K562 (cell line): ENCODE measurements at regions not wholly inside any gene's neighbourhood (a gene's known extent, or its start where the extent isn't known, plus 50 kb on each side); places are given as distances from the start of the nearest gene placed in this dataset.
"Not testable (repeated sequence)": the region's sequence is repeated elsewhere in the genome, so short reads cannot be mapped to it uniquely, and the experiment has no call there.

Source experiments
- CBX1 ChIP-seq: sonication (generic); IDR thresholded peaks from 2 replicates; pipeline ENCODE4 v1.6.1; 2016; ENCODE audit warnings: antibody characterized with exemption, low read depth, mild to moderate bottlenecking
- CHD2 ChIP-seq: IDR thresholded peaks from 2 replicates; pipeline ENCODE4 v1.6.1; 2011; ENCODE audit warnings: low read depth, low read length
- CREB1 ChIP-seq, 2 experiments: sonication (generic) in 1 of 2; formaldehyde crosslinking in 1 of 2; IDR thresholded peaks; 2 replicates each; pipeline versions ENCODE4 v1.6.1 to v1.8.0; 2012 to 2022; ENCODE audit warnings: inconsistent platforms in 1 of 2, mild to moderate bottlenecking in 1 of 2, missing genetic modification reagents in 1 of 2, moderate library complexity in 1 of 2
- ERF ChIP-seq: fragments of 450-650 bp; formaldehyde crosslinking; IDR thresholded peaks from 2 replicates; pipeline ENCODE4 v1.4.0; 2020; ENCODE audit warnings: mild to moderate bottlenecking, mixed read lengths
- ETV5 ChIP-seq: sonication (generic); formaldehyde crosslinking; IDR thresholded peaks from 2 replicates; pipeline ENCODE4 v1.4.0; 2020; ENCODE audit warnings: low read depth, mild to moderate bottlenecking, missing genetic modification reagents
- HDAC1 ChIP-seq, 2 experiments: fragments of 450-650 bp; IDR thresholded peaks; 2 replicates each; pipeline ENCODE4 v1.6.1; 2016 to 2017; ENCODE audit warnings: inconsistent platforms in 1 of 2, mild to moderate bottlenecking in 1 of 2, moderate library complexity in 1 of 2
- MYNN ChIP-seq, 2 experiments: sonication (generic); formaldehyde crosslinking in 1 of 2; IDR thresholded peaks; 2 replicates each; pipeline versions ENCODE4 v1.5.0 to v1.6.1; 2016 to 2020; ENCODE audit warnings: antibody characterized with exemption in 1 of 2, missing genetic modification reagents in 1 of 2
- NCOR1 ChIP-seq: fragments of 450-650 bp; IDR thresholded peaks from 2 replicates; pipeline ENCODE4 v1.6.1; 2016; ENCODE audit warnings: mild to moderate bottlenecking, moderate library complexity
- TEAD1 ChIP-seq, 2 experiments: fragments of 450-650 bp in 1 of 2; sonication (generic) in 1 of 2; formaldehyde crosslinking; IDR thresholded peaks; 2 replicates each; pipeline versions ENCODE4 v1.4.0 to v1.8.0; 2020 to 2022; ENCODE audit warnings: mild to moderate bottlenecking in 2 of 2, missing genetic modification reagents in 1 of 2
- THRAP3 ChIP-seq: fragments of 450-650 bp; IDR thresholded peaks from 2 replicates; pipeline ENCODE4 v1.6.1; 2016; ENCODE audit warnings: mild to moderate bottlenecking, inconsistent platforms, borderline replicate concordance
- ZBTB33 ChIP-seq: sonication (generic); formaldehyde crosslinking; IDR thresholded peaks from 2 replicates; pipeline ENCODE4 v1.8.1; 2023; ENCODE audit warnings: mild to moderate bottlenecking, missing genetic modification reagents
- ZNF609 ChIP-seq: sonication (generic); formaldehyde crosslinking; IDR thresholded peaks from 2 replicates; pipeline ENCODE4 v1.8.1; 2023; ENCODE audit warnings: missing genetic modification reagents, mild to moderate bottlenecking, borderline replicate concordance
- TF ChIP-seq, protein P1 (sequence below): fragments of 250-450 bp; sonication (Bioruptor Pico); IDR thresholded peaks from 2 replicates; pipeline ENCODE4 v1.5.0; 2020; ENCODE audit warnings: mild to moderate bottlenecking, borderline replicate concordance
- TF ChIP-seq, protein P2 (sequence below), 2 experiments: fragments of 450-650 bp; IDR thresholded peaks; 2 replicates each; pipeline ENCODE4 v1.6.1; 2016

DNA sequence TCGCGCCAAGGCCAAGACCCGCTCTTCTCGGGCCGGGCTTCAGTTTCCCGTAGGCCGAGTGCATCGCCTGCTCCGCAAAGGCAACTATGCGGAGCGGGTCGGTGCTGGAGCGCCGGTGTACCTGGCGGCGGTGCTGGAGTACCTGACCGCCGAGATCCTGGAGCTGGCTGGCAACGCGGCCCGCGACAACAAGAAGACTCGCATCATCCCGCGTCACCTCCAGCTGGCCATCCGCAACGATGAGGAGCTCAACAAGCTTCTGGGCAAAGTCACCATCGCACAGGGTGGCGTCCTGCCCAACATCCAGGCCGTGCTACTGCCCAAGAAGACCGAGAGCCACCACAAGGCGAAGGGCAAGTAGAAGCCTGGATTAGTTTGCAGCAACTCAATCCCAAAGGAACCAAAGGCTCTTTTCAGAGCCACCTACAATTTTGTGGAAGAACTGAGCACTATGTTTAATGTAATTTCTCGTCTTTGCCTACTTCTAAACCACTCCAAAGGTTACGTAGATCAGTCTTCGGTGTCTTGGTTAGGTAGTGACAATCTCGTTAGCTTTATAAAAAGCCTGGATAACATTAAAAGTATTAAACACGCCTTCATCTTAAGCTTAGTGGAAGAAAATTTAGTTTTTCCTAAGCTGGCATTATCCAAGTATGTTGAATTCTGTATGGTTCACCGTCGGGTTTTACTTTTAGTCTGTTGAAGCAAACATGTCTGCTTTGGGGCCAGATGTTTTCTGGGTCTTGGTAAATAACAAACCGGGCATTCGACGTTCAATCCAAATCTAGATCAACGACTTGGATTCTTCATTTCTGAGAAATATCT, 103.7 kb downstream of the OR2B2 start (continued):
- TF ChIP-seq ZNF609 (CRISPR knock-in tag) (peak; percentile 78; the same call in 1 of the 2 replicates), CHD2 (peak; percentile 16; the same call in 1 of the 2 replicates), CBX1 (peak; percentile 70; the same call in 1 of the 2 replicates), THRAP3 (peak; percentile 91), CREB1 (CRISPR knock-in tag; IDR thresholded peaks at IDR 0.05) (peak; percentile 69; the same call in 1 of the 2 replicates), TEAD1 (CRISPR knock-in tag; IDR thresholded peaks at IDR 0.05) (peak in 1 of 2 experiments; percentile 68; a peak in 1 of 4 replicates), ZBTB33 (CRISPR knock-in tag) (0 out of 2 replicates have a peak, but pooled peaks have one; percentile 44), NCOR1 (peak; percentile 32; the same call in 1 of the 2 replicates), ERF (CRISPR knock-in tag) (0 out of 2 replicates have a peak, but pooled peaks have one; percentile 61), ETV5 (CRISPR knock-in tag) (0 out of 2 replicates have a peak, but pooled peaks have one; percentile 40), MYNN (IDR thresholded peaks at IDR 0.05) (0 out of 2 replicates have a peak, but pooled peaks have one; percentile 51), HDAC1 (IDR thresholded peaks at IDR 0.05) (peak in 1 of 2 experiments; percentile 80; a peak in 1 of 4 replicates)
- TF ChIP-seq, protein P1, sequence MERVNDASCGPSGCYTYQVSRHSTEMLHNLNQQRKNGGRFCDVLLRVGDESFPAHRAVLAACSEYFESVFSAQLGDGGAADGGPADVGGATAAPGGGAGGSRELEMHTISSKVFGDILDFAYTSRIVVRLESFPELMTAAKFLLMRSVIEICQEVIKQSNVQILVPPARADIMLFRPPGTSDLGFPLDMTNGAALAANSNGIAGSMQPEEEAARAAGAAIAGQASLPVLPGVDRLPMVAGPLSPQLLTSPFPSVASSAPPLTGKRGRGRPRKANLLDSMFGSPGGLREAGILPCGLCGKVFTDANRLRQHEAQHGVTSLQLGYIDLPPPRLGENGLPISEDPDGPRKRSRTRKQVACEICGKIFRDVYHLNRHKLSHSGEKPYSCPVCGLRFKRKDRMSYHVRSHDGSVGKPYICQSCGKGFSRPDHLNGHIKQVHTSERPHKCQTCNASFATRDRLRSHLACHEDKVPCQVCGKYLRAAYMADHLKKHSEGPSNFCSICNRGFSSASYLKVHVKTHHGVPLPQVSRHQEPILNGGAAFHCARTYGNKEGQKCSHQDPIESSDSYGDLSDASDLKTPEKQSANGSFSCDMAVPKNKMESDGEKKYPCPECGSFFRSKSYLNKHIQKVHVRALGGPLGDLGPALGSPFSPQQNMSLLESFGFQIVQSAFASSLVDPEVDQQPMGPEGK (CRISPR knock-in tag): 0 out of 2 replicates have a peak, but pooled peaks have one; percentile 47
- TF ChIP-seq CREB1 (IDR thresholded peaks at IDR 0.05); MYNN (CRISPR knock-in tag; IDR thresholded peaks at IDR 0.05): not testable (repeated sequence)
- TF ChIP-seq, protein P2, sequence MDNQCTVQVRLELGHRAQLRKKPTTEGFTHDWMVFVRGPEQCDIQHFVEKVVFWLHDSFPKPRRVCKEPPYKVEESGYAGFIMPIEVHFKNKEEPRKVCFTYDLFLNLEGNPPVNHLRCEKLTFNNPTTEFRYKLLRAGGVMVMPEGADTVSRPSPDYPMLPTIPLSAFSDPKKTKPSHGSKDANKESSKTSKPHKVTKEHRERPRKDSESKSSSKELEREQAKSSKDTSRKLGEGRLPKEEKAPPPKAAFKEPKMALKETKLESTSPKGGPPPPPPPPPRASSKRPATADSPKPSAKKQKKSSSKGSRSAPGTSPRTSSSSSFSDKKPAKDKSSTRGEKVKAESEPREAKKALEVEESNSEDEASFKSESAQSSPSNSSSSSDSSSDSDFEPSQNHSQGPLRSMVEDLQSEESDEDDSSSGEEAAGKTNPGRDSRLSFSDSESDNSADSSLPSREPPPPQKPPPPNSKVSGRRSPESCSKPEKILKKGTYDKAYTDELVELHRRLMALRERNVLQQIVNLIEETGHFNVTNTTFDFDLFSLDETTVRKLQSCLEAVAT (IDR thresholded peaks at IDR 0.05): peak; percentile 98 to 100
